Mammary epithelial cell (primary cell): ENCODE measurements at regions not wholly inside any gene's neighbourhood (a gene's known extent, or its start where the extent isn't known, plus 50 kb on each side); places are given as distances from the start of the nearest gene placed in this dataset.

Experiments used
- CTCF ChIP-seq, 2 donors: IDR thresholded peaks in 1 of 2; conservative IDR thresholded peaks in 1 of 2; 2 replicates each; pipeline ENCODE4 v1.5.1; 2011 to 2012; ENCODE audit warnings: inconsistent platforms in 2 of 2, low read length in 2 of 2, mild to moderate bottlenecking in 2 of 2, control low read depth in 1 of 2, low read depth in 1 of 2; ENCODE audit not compliant: insufficient read depth in 1 of 2; ENCODE audit errors: extremely low read depth in 1 of 2
- EZH2 ChIP-seq: IDR thresholded peaks from 2 replicates; pipeline ENCODE4 v1.6.1; 2012; ENCODE audit warnings: low read length, inconsistent platforms, borderline replicate concordance

- TF ChIP-seq CTCF (conservative IDR thresholded peaks at IDR 0.05 in 1 of 2, IDR thresholded peaks at IDR 0.05 in 1 of 2; ENCODE audit: extremely low read depth in 1 of 2, insufficient read depth in 1 of 2, low read depth in 1 of 2, low read length in 2 of 2): no peak
- TF ChIP-seq EZH2: no peak
These were observed 675.8 kb upstream of the SLITRK6 start for GRCh38 chr13:86474971-86475370.
